DMS 273 treated with DMSO at 0.1 percent for 48 hours (cell line): ENCODE measurements at regions not wholly inside any gene's neighbourhood (a gene's known extent, or its start where the extent isn't known, plus 50 kb on each side); places are given as distances from the start of the nearest gene placed in this dataset.

Experiments used
- DNase-seq: peaks from one replicate; lab custom pipeline; 2025; lab: John Stamatoyannopoulos, UW

- DNase-seq = no peak
These were observed 303.3 kb upstream of the ACTBL2 start for GRCh38 chr5:57785946-57786345.

DNA sequence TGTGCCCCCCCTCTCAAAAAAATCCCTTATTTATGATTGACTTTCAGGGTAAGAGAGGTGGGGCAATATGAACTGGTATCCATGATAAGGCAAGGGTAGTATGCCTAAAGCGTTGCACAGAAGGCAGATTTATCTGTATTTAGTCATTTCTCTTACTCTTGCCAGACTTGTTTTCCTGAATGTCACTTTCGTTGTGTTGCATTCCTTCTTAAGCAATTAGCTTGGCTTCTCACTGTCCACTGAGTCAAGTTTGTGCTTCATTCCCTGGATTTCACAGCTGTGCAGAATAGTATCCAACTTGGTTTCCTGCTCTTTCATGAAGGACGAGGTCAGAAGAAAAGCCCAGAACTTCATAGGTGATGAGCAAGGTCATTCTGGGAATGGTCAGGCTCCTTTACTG is 301.5 kb upstream of the ACTBL2 start:
- no peak for DNase-seq

- no peak for DNase-seq
These were observed 301.1 kb upstream of the ACTBL2 start for GRCh38 chr5:57783693-57784092.

- no peak for DNase-seq
These were observed 298.3 kb upstream of the ACTBL2 start for GRCh38 chr5:57780961-57781325.

GRCh38 chr5:57780306-57780960 is 297.8 kb upstream of the ACTBL2 start:
- no peak for DNase-seq

DNA sequence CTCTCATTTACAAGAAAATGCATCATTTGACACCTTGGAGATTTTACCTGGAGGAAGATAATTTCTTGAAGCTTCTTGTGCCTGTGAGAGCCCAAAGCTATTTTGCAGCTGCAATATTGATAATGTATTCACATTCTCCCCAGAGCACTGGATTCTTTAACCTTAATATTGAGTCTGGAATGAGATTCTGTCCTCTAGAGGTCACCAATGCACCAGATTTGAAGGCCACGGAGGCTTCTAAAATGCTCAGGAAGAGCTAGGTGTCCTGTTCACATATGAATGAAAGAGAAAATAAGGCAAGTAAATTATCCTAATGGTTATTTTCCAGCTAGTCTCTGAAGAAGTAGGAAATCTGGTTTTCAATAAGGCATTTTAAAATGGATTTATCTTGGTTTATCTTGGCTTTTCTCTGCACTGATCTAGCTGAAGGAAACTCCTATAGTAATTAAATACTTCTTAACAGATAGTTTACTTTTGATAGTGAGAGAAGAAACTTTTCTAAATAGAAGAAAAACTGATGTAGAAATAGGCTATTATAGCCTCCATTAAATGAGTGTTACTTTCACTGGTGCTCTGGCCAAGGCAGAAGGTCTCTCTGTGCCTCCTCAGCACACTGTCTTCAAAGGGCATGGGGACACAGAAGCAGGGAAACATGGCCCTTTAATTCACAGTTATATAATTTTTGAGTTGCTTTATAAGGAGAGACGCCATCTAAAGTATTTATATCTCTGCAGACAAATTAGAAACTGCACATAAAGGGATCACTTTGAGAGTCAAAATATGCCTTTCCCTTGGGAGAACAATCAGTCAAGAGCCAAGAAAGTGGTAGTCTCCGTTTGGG is 297.0 kb upstream of the ACTBL2 start:
- DNase-seq = peak; percentile 5

GRCh38 chr5:57778501-57779091 is 296.0 kb upstream of the ACTBL2 start:
- no peak for DNase-seq

GRCh38 chr5:57777174-57777581 is 294.6 kb upstream of the ACTBL2 start:
- DNase-seq = no peak

DNA sequence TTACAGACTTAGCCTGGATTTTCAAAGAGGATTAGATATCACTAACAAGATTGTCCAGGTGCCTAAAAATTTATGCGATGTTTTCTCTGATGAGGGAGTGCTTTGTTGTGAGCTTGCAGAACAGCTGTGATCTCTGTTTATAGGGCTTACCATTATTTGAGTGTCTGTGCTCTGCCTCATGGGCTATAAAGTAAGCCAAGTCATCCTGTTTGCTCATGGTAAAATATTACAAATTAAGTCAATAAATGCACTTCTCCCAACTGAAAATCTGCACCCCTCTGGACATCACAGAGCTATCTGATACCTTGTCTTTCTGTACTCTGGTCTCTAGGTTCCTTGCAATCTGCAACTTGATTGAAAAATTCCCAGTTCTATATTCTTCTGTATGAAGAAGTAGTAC is 293.4 kb upstream of the ACTBL2 start:
- DNase-seq = peak; percentile 8

GRCh38 chr5:57774439-57774838 is 291.8 kb upstream of the ACTBL2 start:
- DNase-seq = no peak

DNA sequence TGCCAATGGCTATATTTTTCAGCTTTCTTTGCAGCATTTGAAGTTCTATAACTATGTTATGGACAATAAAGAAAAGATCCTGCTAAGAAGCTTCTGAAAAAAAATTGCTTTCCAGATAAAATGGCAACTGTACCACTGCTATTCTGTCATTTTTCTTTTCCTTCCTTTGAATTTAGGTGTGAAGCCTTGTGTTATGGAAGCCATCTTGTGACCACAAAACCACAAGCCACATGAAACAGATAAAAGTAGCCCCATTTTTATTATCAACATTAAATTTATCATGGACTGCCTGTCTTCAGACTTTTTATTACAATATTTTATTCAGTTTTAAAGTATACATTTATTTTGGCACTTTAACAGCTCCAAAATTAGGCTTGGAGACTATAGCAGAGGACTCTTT is 289.9 kb upstream of the ACTBL2 start:
- DNase-seq = no peak

DNA sequence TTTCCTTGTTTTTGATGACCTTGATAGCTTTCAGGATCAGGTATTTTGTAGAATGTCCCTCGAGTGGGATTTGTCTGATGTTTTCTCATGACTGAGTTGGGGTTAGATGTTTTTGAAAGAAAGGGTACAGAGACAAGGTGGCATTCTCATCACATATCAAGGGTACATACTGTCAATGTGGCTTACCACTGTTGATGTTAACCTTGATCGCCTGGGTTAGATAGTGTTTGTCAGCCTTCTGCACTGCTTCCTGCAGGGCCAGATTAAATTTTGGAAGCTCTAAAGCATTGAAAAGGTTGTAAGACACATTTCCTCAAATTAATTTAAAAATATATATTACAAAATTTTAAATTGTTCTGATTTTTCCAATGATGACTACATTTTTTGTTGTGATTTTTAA is 287.4 kb upstream of the ACTBL2 start:
- DNase-seq = no peak

GRCh38 chr5:57768745-57769144 is 286.1 kb upstream of the ACTBL2 start:
- DNase-seq = no peak

- no peak for DNase-seq
These were observed 282.0 kb upstream of the ACTBL2 start for GRCh38 chr5:57764479-57765089.

- DNase-seq = no peak
These were observed 278.9 kb upstream of the ACTBL2 start for GRCh38 chr5:57761513-57761912.

GRCh38 chr5:57754616-57755015 is 272.0 kb upstream of the ACTBL2 start:
- no peak for DNase-seq

- no peak for DNase-seq
These were observed 270.8 kb upstream of the ACTBL2 start for GRCh38 chr5:57753446-57753845.

GRCh38 chr5:57751710-57752109 is 269.1 kb upstream of the ACTBL2 start:
- DNase-seq = no peak

DNA sequence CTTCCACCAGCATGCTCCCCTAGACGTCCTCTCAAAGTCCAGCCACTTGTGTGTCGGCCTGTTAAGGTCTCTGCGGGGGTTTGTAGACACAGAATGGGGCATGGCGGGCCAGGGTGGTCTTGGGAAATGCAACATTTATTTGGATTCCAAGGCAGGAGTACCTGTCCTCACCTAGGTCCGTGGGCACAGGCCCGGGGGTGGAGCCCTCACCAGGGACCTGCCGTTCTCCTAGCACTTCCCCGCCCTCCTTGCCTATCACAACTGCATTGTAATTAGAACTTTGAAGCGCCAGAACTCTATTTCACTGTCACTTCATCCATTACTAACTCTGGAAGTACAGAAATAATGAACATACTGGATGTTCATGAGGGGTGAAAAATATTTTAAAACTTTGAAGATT is 268.3 kb upstream of the ACTBL2 start:
- DNase-seq = no peak

- no peak for DNase-seq
These were observed 267.7 kb upstream of the ACTBL2 start for GRCh38 chr5:57750282-57750681.

DNA sequence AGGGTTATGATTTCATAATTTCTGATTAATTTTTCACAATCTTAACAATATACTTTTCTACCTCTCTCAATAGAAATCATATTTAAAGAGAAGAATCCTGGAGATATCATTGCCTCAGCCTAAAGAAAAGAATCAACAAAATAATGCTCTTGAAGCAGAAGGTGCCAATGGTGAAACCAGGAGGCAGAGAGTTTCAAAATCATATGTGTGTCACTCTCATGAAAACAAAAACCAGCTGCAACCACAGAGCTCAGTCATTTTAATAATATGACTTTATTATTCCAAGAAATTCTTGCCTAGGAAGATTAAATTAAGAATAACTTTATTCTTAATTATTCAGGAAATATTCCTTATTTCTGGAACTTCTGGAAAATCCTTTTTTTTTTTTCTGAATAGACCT is 266.8 kb upstream of the ACTBL2 start:
- DNase-seq = no peak

DNA sequence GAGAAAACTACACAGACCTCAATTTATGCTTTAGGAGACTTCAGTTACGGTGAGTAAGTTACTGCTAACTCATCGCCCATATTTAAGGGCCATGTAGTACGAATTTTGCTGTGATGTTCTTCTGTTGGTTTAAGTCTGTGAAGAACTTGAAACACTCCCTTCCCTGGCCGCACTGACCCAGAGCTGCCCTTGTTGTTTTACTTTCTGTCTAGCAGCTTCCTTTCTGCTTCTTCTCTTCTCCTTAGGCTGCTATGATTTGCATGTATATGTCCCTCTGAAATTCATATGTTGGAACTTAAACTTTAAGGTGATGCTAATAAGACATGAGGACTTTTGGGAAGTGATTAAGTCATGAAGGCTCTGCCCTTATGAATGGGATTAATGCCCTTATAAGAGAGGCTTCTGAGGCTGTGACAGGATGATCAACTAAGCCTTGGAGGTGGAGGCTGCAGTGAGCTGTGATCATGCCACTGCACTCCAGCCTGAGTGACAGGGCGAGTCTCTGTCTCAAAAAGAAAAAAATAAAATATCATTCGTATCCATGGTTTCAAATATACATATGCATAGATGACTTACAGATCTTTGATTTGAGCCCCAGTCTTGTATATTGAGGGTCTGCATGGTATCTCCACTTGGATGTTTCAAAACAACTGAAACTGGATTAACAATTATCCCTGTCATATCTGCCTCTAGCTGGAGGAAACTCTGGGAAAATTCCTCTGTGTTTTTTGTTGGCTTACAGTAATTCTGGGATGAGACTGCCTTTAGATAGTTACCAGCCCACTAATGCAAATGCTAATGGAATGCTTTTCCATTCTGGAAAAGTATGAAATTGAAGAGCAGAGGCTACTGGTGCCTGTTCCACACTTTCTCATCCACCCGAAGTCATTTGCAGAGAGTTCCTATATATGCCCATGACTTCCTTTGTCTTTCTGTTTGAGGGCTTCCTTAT is 263.4 kb upstream of the ACTBL2 start:
- no peak for DNase-seq
